ENCODE measurements at regions not wholly inside any gene's neighbourhood (a gene's known extent, or its start where the extent isn't known, plus 50 kb on each side); places are given as distances from the start of the nearest gene placed in this dataset.

- no peaks in the 10 kb centered on the region for H3K9me3 Mint-ChIP-seq (ENCODE audit: unreplicated experiment)
- CTCF ChIA-PET, result no interaction called here
- H3K36me3 ChIP-seq (ENCODE audit: control insufficient read depth, insufficient read depth, low read length), result no peaks in the 10 kb centered on the region
- TF ChIP-seq, protein P1, sequence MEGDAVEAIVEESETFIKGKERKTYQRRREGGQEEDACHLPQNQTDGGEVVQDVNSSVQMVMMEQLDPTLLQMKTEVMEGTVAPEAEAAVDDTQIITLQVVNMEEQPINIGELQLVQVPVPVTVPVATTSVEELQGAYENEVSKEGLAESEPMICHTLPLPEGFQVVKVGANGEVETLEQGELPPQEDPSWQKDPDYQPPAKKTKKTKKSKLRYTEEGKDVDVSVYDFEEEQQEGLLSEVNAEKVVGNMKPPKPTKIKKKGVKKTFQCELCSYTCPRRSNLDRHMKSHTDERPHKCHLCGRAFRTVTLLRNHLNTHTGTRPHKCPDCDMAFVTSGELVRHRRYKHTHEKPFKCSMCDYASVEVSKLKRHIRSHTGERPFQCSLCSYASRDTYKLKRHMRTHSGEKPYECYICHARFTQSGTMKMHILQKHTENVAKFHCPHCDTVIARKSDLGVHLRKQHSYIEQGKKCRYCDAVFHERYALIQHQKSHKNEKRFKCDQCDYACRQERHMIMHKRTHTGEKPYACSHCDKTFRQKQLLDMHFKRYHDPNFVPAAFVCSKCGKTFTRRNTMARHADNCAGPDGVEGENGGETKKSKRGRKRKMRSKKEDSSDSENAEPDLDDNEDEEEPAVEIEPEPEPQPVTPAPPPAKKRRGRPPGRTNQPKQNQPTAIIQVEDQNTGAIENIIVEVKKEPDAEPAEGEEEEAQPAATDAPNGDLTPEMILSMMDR (IDR thresholded peaks at IDR 0.05; ENCODE audit: insufficient read depth in 1 of 2, low read depth in 1 of 2, low read length in 1 of 2, severe bottlenecking in 1 of 2, unreplicated experiment in 1 of 2), result no peak
- no peak overlapping the region for H3K4me3 Mint-ChIP-seq (ENCODE audit: unreplicated experiment)
- intact Hi-C loops (cut with micrococcal nuclease; ENCODE audit: unreplicated experiment), result no loop called here
- no peaks in the 10 kb centered on the region for H3K9me3 ChIP-seq
- no TSS peak for BruUV-seq (replicated peaks)
- H3K4me1 Mint-ChIP-seq (ENCODE audit: low read depth, unreplicated experiment), result peaks cover 9% of the 10 kb centered on the region
- H3K36me3 Mint-ChIP-seq (ENCODE audit: insufficient read depth, unreplicated experiment), result no peaks in the 10 kb centered on the region
- no peak for DNase-seq
- POLR2A ChIA-PET, result no interaction called here
- H3K4me3 ChIP-seq (ENCODE audit: low read depth, low read length), result no peak overlapping the region
- H3K4me1 ChIP-seq, result peaks cover 12% of the 10 kb centered on the region; the same call in 1 of the 2 replicates
- H3K27ac Mint-ChIP-seq (ENCODE audit: unreplicated experiment), result no peak overlapping the region
- H3K27me3 Mint-ChIP-seq (ENCODE audit: insufficient read depth, unreplicated experiment), result peaks cover 3% of the 10 kb centered on the region
- no peaks in the 10 kb centered on the region for H3K27me3 ChIP-seq (replicated peaks; ENCODE audit: control insufficient read depth, insufficient read depth, low read length)
Observed at GRCh38 chr6:126540161-126540560, 200.2 kb downstream of the CENPW start.

GRCh38 chr6:126541806-126542491 is 202.0 kb downstream of the CENPW start:
- Histone ChIP-seq H3K36me3 (ENCODE audit: control insufficient read depth, insufficient read depth, low read length) (no peaks in the 10 kb centered on the region), H3K4me1 (peaks cover 22% of the 10 kb centered on the region; the same call in 1 of the 2 replicates), H3K4me3 (ENCODE audit: low read depth, low read length) (no peak overlapping the region), H3K9me3 (no peaks in the 10 kb centered on the region), H3K27me3 (replicated peaks; ENCODE audit: control insufficient read depth, insufficient read depth, low read length) (no peaks in the 10 kb centered on the region)
- H3K4me1 Mint-ChIP-seq (ENCODE audit: low read depth, unreplicated experiment), result peaks cover 18% of the 10 kb centered on the region
- no peaks in the 10 kb centered on the region for H3K27me3 Mint-ChIP-seq (ENCODE audit: insufficient read depth, unreplicated experiment)
- H3K27ac Mint-ChIP-seq (ENCODE audit: unreplicated experiment), result no peak overlapping the region
- no peaks in the 10 kb centered on the region for H3K36me3 Mint-ChIP-seq (ENCODE audit: insufficient read depth, unreplicated experiment)
- H3K9me3 Mint-ChIP-seq (ENCODE audit: unreplicated experiment), result no peaks in the 10 kb centered on the region
- no TSS peak for BruUV-seq (replicated peaks)
- no peak for DNase-seq
- TF ChIP-seq, protein P1 (IDR thresholded peaks at IDR 0.05; ENCODE audit: insufficient read depth in 1 of 2, low read depth in 1 of 2, low read length in 1 of 2, severe bottlenecking in 1 of 2, unreplicated experiment in 1 of 2), result no peak
- CTCF ChIA-PET, result no interaction called here
- H3K4me3 Mint-ChIP-seq (ENCODE audit: unreplicated experiment), result no peak overlapping the region
- POLR2A ChIA-PET, result no interaction called here
- intact Hi-C loops (cut with micrococcal nuclease; ENCODE audit: unreplicated experiment), result no loop called here

- no peak overlapping the region for H3K4me3 ChIP-seq (ENCODE audit: low read depth, low read length)
- H3K27me3 ChIP-seq (replicated peaks; ENCODE audit: control insufficient read depth, insufficient read depth, low read length), result no peaks in the 10 kb centered on the region
- no peaks in the 10 kb centered on the region for H3K9me3 ChIP-seq
- ChIA-PET CTCF (no interaction called here), POLR2A (no interaction called here)
- no peak overlapping the region for H3K4me3 Mint-ChIP-seq (ENCODE audit: unreplicated experiment)
- H3K4me1 Mint-ChIP-seq (ENCODE audit: low read depth, unreplicated experiment), result peaks cover 16% of the 10 kb centered on the region
- H3K27ac Mint-ChIP-seq (ENCODE audit: unreplicated experiment), result no peak overlapping the region
- H3K36me3 ChIP-seq (ENCODE audit: control insufficient read depth, insufficient read depth, low read length), result no peaks in the 10 kb centered on the region
- no TSS peak for BruUV-seq (replicated peaks)
- DNase-seq, result no peak
- H3K4me1 ChIP-seq, result peaks cover 21% of the 10 kb centered on the region; the same call in 1 of the 2 replicates
- intact Hi-C loops (cut with micrococcal nuclease; ENCODE audit: unreplicated experiment), result no loop called here
- H3K9me3 Mint-ChIP-seq (ENCODE audit: unreplicated experiment), result no peaks in the 10 kb centered on the region
- no peaks in the 10 kb centered on the region for H3K27me3 Mint-ChIP-seq (ENCODE audit: insufficient read depth, unreplicated experiment)
- TF ChIP-seq, protein P1 (IDR thresholded peaks at IDR 0.05; ENCODE audit: insufficient read depth in 1 of 2, low read depth in 1 of 2, low read length in 1 of 2, severe bottlenecking in 1 of 2, unreplicated experiment in 1 of 2), result no peak
- no peaks in the 10 kb centered on the region for H3K36me3 Mint-ChIP-seq (ENCODE audit: insufficient read depth, unreplicated experiment)
Observed at GRCh38 chr6:126546541-126547120, 206.7 kb downstream of the CENPW start.

Data from Caco-2 (cell line).